GM12801 (cell line): ENCODE measurements at regions not wholly inside any gene's neighbourhood (a gene's known extent, or its start where the extent isn't known, plus 50 kb on each side); places are given as distances from the start of the nearest gene placed in this dataset.

Experiments
- CTCF ChIP-seq: IDR thresholded peaks from one replicate; pipeline ENCODE4 v1.5.1; 2011; ENCODE audit warnings: control low read depth; ENCODE audit not compliant: insufficient read length; ENCODE audit errors: extremely low read depth

- no peak for TF ChIP-seq CTCF
These were observed 131.0 kb downstream of the RBFOX3 start for GRCh38 chr17:79479876-79480275.

DNA sequence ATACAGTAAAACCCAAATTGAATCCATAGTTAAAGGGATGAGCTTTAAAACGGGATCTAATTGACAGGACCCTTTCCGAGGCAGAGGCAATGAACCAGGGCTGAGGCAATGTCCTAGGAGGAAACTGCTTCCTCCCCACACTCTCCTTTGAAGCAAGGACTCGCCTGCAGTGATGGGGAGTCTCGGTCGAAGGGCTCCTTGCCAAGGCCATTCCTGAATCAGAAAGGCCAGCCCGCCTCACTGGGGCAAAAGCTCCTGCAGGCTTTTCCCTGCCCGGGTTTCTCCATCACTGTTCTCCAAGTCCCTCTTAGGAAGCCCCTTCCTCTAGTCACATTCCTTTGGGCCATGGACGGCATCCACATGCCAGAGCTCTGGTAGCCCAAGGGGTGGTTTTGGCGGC is 132.0 kb downstream of the RBFOX3 start:
- TF ChIP-seq CTCF: no peak

- TF ChIP-seq CTCF: no peak
These were observed 132.8 kb downstream of the RBFOX3 start for GRCh38 chr17:79478051-79478461.

DNA sequence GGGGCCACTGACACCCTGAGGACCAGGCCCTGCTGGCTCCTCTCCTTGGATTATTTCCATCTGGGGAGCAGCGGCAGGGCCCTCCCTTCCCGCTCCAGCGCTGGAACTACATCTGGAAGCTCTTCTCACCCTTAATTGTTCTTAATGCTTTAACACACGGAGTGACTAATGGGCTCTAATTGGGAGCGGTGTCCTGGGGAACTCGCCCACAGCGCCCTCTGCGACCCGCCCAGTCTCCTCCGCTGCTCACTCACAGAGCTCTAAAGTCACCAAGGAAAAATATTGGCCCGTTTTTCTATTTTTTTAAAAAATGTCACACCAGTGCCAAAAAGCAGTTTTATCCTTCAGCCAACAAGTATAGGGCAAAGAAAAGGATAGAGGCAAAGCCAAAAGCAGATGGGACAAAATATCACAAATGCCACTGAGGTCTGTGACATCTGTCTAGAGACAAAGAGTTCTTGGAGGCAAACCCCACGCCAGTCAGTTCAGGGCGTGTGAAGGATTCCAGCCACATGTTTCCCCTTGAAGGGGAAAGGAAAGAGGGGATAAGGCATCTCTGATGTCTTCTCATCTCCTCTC is 134.7 kb downstream of the RBFOX3 start:
- no peak for TF ChIP-seq CTCF

DNA sequence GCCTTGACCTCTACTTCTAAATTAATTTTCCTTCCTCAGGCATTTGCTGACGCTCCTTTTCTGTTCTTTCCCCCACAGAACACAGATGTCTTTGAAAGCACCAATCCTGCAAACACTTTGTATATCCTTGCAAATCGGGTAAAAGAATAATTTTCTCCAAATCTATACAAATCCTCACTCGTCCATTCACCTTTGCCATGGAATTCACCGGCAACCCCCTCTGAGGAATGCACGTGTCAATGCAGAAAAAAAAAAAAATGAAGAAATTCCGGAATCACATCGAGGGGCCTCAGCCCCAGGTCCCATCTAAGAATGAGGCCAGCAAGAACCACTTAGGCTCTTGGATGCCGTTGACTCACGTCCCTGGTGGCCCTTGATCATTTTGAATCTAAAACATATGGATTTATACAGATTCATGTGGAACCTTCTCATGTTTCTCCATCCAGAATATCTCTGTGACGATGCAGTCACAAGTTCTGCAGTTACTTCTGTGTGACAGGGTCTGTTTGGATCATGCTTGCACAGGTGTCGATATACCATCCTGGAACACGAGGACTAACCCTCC is 136.9 kb downstream of the RBFOX3 start:
- TF ChIP-seq CTCF: no peak

DNA sequence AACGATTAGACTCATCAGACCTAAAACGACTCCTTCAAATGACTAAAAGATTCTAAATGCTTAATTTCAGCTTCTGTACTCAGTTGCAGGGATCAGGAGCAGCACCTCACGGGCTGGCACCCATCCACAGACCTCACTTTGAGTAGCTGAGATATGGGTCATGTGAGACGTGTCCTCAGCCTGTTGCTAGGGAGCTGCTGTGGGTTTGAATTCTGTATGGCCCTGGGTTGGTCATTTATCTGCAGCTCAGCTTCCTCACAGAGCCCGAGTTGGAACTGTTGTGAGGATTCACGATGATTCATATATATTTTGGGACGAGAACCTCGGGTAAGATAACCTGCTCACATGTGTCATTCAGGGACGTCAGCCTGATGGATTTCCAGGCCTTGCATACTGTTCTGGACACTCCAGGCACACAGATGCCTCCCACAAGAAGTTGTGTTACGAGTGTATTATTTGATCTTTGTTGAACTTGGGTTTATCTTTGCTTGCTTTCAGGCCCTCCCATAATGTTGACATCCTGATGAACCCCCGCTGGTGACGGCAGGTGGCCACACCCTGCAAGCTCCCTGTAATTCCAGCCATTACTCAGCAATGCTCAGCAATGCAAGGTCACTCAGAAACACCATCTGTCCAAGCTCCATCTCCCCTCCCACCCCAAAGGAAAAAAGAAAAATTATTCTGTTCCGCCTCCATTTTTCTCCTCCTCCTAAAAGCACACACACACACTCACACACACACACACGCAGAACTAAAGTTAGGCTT is 137.6 kb downstream of the RBFOX3 start:
- TF ChIP-seq CTCF: no peak

DNA sequence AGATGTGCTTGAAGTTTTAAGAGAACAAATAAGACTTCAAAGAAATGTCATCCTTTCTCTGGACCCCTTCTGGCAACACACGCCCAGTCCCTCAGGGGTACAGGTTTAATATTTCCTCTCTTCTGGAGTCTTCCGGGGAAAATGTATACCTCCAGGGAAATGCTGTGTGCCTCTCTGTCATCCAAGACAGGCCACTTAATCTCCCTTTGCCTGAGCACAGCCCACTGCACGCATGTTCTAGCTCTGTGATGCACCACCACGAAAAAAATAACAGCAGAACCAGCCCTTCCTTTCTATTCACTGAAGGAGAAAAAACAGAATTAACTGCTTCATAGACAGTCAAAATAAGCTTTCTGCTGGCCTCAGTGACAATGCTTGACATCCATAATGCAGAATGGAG is 140.1 kb downstream of the RBFOX3 start:
- TF ChIP-seq CTCF: no peak
